Neural cell (in vitro differentiated cells): ENCODE measurements at regions not wholly inside any gene's neighbourhood (a gene's known extent, or its start where the extent isn't known, plus 50 kb on each side); places are given as distances from the start of the nearest gene placed in this dataset.

ENCODE experiments used
- H2AFZ ChIP-seq: fragments of 200-600, 300-800 bp; sonication (generic), shearing (Covaris generic); 2 replicates; pipeline ENCODE4 v1.6.0; 2014; ENCODE audit warnings: low read depth, mild to moderate bottlenecking, antibody characterized with exemption, low read length, moderate library complexity
- H3F3A ChIP-seq: fragments of 200-600 bp; shearing (Covaris generic); 2 replicates; pipeline ENCODE4 v1.6.1; 2016; ENCODE audit warnings: mild to moderate bottlenecking, moderate library complexity, mixed read lengths, antibody characterized with exemption, low read length; ENCODE audit not compliant: insufficient read depth, poor library complexity, severe bottlenecking
- H3K27ac ChIP-seq: fragments of 200-600, 300-800 bp; sonication (generic), shearing (Covaris generic); 2 replicates; pipeline ENCODE4 v1.5.1; 2014; ENCODE audit warnings: mild to moderate bottlenecking, low read length, moderate library complexity
- H3K27me3 ChIP-seq: fragments of 300-800, 200-600 bp; sonication (generic), shearing (Covaris generic); 2 replicates; pipeline ENCODE4 v1.6.0; 2014; ENCODE audit warnings: mild to moderate bottlenecking, low read depth, low read length, moderate library complexity; ENCODE audit not compliant: insufficient read depth
- H3K36me3 ChIP-seq: fragments of 300-800, 200-600 bp; sonication (generic), shearing (Covaris generic); 2 replicates; pipeline ENCODE4 v1.5.1; 2014; ENCODE audit warnings: mild to moderate bottlenecking, antibody characterized with exemption, low read length, moderate library complexity; ENCODE audit not compliant: insufficient read depth
- H3K4me2 ChIP-seq: fragments of 300-800, 200-600 bp; sonication (generic), shearing (Covaris generic); 2 replicates; pipeline ENCODE4 v1.6.0; 2014; ENCODE audit warnings: mild to moderate bottlenecking, low read length
- H3K4me3 ChIP-seq: fragments of 300-800, 200-600 bp; sonication (generic), shearing (Covaris generic); 2 replicates; pipeline ENCODE4 v1.5.1; 2014; ENCODE audit warnings: mild to moderate bottlenecking, low read length, moderate library complexity
- H3K79me2 ChIP-seq: fragments of 200-600 bp; shearing (Covaris generic); replicated peaks from 2 replicates; pipeline ENCODE4 v1.6.0; 2014; ENCODE audit warnings: mild to moderate bottlenecking, low read length, moderate library complexity; ENCODE audit not compliant: insufficient read depth
- H3K9ac ChIP-seq: fragments of 300-800, 200-600 bp; sonication (generic), shearing (Covaris generic); 2 replicates; pipeline ENCODE4 v1.6.1; 2016; ENCODE audit warnings: mild to moderate bottlenecking, low read length, mixed read lengths
- H3K9me2 ChIP-seq: fragments of 200-600 bp; shearing (Covaris generic); 2 replicates; pipeline ENCODE4 v1.6.1; 2016; ENCODE audit warnings: mild to moderate bottlenecking, low read length, mixed read lengths; ENCODE audit not compliant: insufficient read depth
- H3K9me3 ChIP-seq: fragments of 200-600, 300-800 bp; sonication (generic), shearing (Covaris generic); 2 replicates; pipeline ENCODE4 v1.6.1; 2016; ENCODE audit warnings: mild to moderate bottlenecking, mixed run types, low read length, moderate library complexity, mixed read lengths
- H4K20me1 ChIP-seq: fragments of 200-600 bp; shearing (Covaris generic); 2 replicates; pipeline ENCODE4 v1.6.1; 2016; ENCODE audit warnings: mild to moderate bottlenecking, mixed run types; ENCODE audit not compliant: insufficient read depth
- EP300 ChIP-seq: fragments of 450-650 bp; conservative IDR thresholded peaks from 2 replicates; pipeline ENCODE4 v1.6.1; 2014; ENCODE audit warnings: antibody characterized with exemption, mild to moderate bottlenecking, moderate library complexity; ENCODE audit not compliant: poor library complexity, severe bottlenecking
- EZH2 ChIP-seq: fragments of 200-600, 300-800 bp; shearing (Covaris generic), sonication (generic); IDR thresholded peaks from 2 replicates; pipeline ENCODE4 v1.6.1; 2014; ENCODE audit warnings: antibody characterized with exemption, low read length, borderline replicate concordance, mild to moderate bottlenecking; ENCODE audit not compliant: insufficient read depth, poor library complexity, severe bottlenecking
- MXI1 ChIP-seq: fragments of 450-650 bp; conservative IDR thresholded peaks from 2 replicates; pipeline ENCODE4 v1.6.1; 2014; ENCODE audit warnings: antibody characterized with exemption, mild to moderate bottlenecking; ENCODE audit not compliant: poor library complexity, severe bottlenecking
- POLR2AphosphoS5 ChIP-seq: IDR thresholded peaks from 2 replicates; pipeline ENCODE4 v1.6.1; 2012
- RAD21 ChIP-seq: fragments of 450-650 bp; conservative IDR thresholded peaks from 2 replicates; pipeline ENCODE4 v1.6.1; 2014; ENCODE audit warnings: antibody characterized with exemption, mild to moderate bottlenecking, moderate library complexity
- SMC3 ChIP-seq: fragments of 450-650 bp; conservative IDR thresholded peaks from 2 replicates; pipeline ENCODE4 v1.6.1; 2014; ENCODE audit warnings: antibody characterized with exemption, mild to moderate bottlenecking, moderate library complexity; ENCODE audit not compliant: poor library complexity
- TAF1 ChIP-seq: IDR thresholded peaks from 2 replicates; pipeline ENCODE4 v1.6.1; 2012; ENCODE audit warnings: low read depth
- TF ChIP-seq, protein P1 (sequence below): IDR thresholded peaks from 2 replicates; pipeline ENCODE4 v1.6.1; 2012; ENCODE audit warnings: borderline replicate concordance
- TF ChIP-seq, protein P2 (sequence below): fragments of 450-650 bp; IDR thresholded peaks from 2 replicates; pipeline ENCODE4 v1.5.1; 2014; ENCODE audit warnings: antibody characterized with exemption, mild to moderate bottlenecking, moderate library complexity; ENCODE audit not compliant: poor library complexity, severe bottlenecking

DNA sequence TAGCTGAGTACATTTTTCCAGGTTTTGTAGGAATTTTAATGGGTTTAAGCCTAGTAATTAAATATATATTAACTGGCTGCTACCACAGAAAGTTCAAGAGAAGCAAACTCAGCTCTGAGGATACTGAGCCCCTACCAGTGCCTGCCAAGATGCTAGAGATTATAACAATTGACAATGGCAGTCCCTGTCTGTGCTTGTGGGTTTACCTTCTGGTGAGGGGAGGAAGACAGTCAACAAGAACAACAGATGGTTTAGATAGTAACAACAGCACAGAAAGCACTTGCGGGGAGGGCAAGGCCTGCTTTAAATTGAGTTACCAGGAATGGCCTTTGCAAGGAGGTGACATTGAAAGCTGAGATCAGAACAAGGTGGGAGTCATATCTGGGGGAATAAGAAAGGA, 56.6 kb upstream of the ARHGEF3 start:
- Histone ChIP-seq H4K20me1 (no peaks in the 10 kb centered on the region), H3K79me2 (no peaks in the 10 kb centered on the region), H3K9me2 (no peaks in the 10 kb centered on the region), H3K4me2 (no peak overlapping the region), H3K27me3 (no peaks in the 10 kb centered on the region), H2AFZ (no peak overlapping the region), H3K36me3 (no peaks in the 10 kb centered on the region), H3F3A (no peaks in the 10 kb centered on the region), H3K4me3 (no peak overlapping the region), H3K9me3 (no peaks in the 10 kb centered on the region), H3K27ac (no peak overlapping the region), H3K9ac (no peak overlapping the region)
- TF ChIP-seq MXI1: no peak
- TF ChIP-seq POLR2AphosphoS5: no peak
- TF ChIP-seq, protein P1, sequence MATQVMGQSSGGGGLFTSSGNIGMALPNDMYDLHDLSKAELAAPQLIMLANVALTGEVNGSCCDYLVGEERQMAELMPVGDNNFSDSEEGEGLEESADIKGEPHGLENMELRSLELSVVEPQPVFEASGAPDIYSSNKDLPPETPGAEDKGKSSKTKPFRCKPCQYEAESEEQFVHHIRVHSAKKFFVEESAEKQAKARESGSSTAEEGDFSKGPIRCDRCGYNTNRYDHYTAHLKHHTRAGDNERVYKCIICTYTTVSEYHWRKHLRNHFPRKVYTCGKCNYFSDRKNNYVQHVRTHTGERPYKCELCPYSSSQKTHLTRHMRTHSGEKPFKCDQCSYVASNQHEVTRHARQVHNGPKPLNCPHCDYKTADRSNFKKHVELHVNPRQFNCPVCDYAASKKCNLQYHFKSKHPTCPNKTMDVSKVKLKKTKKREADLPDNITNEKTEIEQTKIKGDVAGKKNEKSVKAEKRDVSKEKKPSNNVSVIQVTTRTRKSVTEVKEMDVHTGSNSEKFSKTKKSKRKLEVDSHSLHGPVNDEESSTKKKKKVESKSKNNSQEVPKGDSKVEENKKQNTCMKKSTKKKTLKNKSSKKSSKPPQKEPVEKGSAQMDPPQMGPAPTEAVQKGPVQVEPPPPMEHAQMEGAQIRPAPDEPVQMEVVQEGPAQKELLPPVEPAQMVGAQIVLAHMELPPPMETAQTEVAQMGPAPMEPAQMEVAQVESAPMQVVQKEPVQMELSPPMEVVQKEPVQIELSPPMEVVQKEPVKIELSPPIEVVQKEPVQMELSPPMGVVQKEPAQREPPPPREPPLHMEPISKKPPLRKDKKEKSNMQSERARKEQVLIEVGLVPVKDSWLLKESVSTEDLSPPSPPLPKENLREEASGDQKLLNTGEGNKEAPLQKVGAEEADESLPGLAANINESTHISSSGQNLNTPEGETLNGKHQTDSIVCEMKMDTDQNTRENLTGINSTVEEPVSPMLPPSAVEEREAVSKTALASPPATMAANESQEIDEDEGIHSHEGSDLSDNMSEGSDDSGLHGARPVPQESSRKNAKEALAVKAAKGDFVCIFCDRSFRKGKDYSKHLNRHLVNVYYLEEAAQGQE: no peak
- TF ChIP-seq, protein P2, sequence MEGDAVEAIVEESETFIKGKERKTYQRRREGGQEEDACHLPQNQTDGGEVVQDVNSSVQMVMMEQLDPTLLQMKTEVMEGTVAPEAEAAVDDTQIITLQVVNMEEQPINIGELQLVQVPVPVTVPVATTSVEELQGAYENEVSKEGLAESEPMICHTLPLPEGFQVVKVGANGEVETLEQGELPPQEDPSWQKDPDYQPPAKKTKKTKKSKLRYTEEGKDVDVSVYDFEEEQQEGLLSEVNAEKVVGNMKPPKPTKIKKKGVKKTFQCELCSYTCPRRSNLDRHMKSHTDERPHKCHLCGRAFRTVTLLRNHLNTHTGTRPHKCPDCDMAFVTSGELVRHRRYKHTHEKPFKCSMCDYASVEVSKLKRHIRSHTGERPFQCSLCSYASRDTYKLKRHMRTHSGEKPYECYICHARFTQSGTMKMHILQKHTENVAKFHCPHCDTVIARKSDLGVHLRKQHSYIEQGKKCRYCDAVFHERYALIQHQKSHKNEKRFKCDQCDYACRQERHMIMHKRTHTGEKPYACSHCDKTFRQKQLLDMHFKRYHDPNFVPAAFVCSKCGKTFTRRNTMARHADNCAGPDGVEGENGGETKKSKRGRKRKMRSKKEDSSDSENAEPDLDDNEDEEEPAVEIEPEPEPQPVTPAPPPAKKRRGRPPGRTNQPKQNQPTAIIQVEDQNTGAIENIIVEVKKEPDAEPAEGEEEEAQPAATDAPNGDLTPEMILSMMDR: no peak
- no peak for TF ChIP-seq EZH2
- no peak for TF ChIP-seq EP300
- no peak for TF ChIP-seq RAD21
- no peak for TF ChIP-seq TAF1
- TF ChIP-seq SMC3: no peak

DNA sequence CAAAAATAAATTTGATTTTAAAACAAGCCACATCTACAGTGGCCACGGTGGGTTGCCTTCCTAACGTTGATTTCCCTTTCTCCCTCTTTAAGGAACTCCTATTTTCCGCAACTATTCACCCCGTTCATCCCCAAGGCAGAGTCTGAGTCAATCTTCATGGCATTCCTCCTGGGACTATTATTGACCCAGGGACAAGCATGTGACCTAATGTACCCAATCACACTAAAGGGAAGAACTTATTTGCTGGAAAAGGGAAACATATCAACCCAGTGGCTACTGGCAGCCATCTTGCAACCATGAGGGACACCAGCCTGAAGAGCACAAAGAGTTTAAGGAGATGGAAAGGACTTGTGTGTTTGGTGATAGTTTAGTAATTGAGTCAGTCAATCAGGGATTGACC, 55.4 kb upstream of the ARHGEF3 start:
- no peaks in the 10 kb centered on the region for H3K27me3 ChIP-seq
- H3K36me3 ChIP-seq: no peaks in the 10 kb centered on the region
- H3K9me2 ChIP-seq: no peaks in the 10 kb centered on the region
- no peak overlapping the region for H3K4me3 ChIP-seq
- no peaks in the 10 kb centered on the region for H4K20me1 ChIP-seq
- H3K9me3 ChIP-seq: no peaks in the 10 kb centered on the region
- H3K79me2 ChIP-seq: no peaks in the 10 kb centered on the region
- no peak overlapping the region for H2AFZ ChIP-seq
- no peaks in the 10 kb centered on the region for H3F3A ChIP-seq
- no peak overlapping the region for H3K4me2 ChIP-seq
- no peak overlapping the region for H3K27ac ChIP-seq
- no peak for TF ChIP-seq TAF1
- TF ChIP-seq RAD21: no peak
- no peak for TF ChIP-seq EZH2
- TF ChIP-seq SMC3: no peak
- no peak for TF ChIP-seq MXI1
- TF ChIP-seq, protein P2: no peak
- TF ChIP-seq EP300: no peak
- TF ChIP-seq, protein P1: no peak
- no peak for TF ChIP-seq POLR2AphosphoS5
- no peak overlapping the region for H3K9ac ChIP-seq
